Smooth muscle cell (in vitro differentiated cells): ENCODE measurements at regions not wholly inside any gene's neighbourhood (a gene's known extent, or its start where the extent isn't known, plus 50 kb on each side); places are given as distances from the start of the nearest gene placed in this dataset.

Experiments used
- DNase-seq: peaks from one replicate; lab custom pipeline; 2025; ENCODE audit not compliant: unreplicated experiment; lab: John Stamatoyannopoulos, UW
- H2AFZ ChIP-seq: fragments of 200-600 bp; sonication (generic); 2 replicates; pipeline ENCODE4 v1.6.0; 2016; ENCODE audit warnings: antibody characterized with exemption, low read depth, mild to moderate bottlenecking
- H3F3A ChIP-seq: fragments of 200-600 bp; sonication (generic); 2 replicates; pipeline ENCODE4 v1.6.0; 2017; ENCODE audit warnings: antibody characterized with exemption, low read depth
- H3K27ac ChIP-seq: fragments of 200-600 bp; sonication (generic); 2 replicates; pipeline ENCODE4 v1.5.1; 2016; ENCODE audit warnings: low read depth, mild to moderate bottlenecking
- H3K27me3 ChIP-seq: fragments of 200-600 bp; sonication (generic); 2 replicates; pipeline ENCODE4 v1.6.1; 2016; ENCODE audit warnings: low read depth, mild to moderate bottlenecking
- H3K36me3 ChIP-seq: fragments of 200-600 bp; sonication (generic); 2 replicates; pipeline ENCODE4 v1.5.1; 2016; ENCODE audit warnings: low read depth
- H3K4me1 ChIP-seq: fragments of 200-600 bp; sonication (generic); 2 replicates; pipeline ENCODE4 v1.5.1; 2016; ENCODE audit warnings: low read depth
- H3K4me2 ChIP-seq: fragments of 200-600 bp; sonication (generic); 2 replicates; pipeline ENCODE4 v1.6.0; 2016; ENCODE audit warnings: mild to moderate bottlenecking
- H3K4me3 ChIP-seq: fragments of 200-600 bp; sonication (generic); 2 replicates; pipeline ENCODE4 v1.5.1; 2016; ENCODE audit warnings: mild to moderate bottlenecking
- H3K79me2 ChIP-seq: fragments of 200-600 bp; sonication (generic); 2 replicates; pipeline ENCODE4 v1.6.0; 2016; ENCODE audit warnings: low read depth, mild to moderate bottlenecking
- H3K9ac ChIP-seq: fragments of 200-600 bp; sonication (generic); 2 replicates; pipeline ENCODE4 v1.6.0; 2016; ENCODE audit warnings: low read depth
- H3K9me3 ChIP-seq: fragments of 200-600 bp; sonication (generic); replicated peaks from 2 replicates; pipeline ENCODE4 v1.5.1; 2016; ENCODE audit warnings: low read depth
- H4K20me1 ChIP-seq: fragments of 200-600 bp; sonication (generic); 2 replicates; pipeline ENCODE4 v1.6.0; 2016; ENCODE audit warnings: low read depth
- WGBS: methylation state at CpG from one replicate; pipeline ENCODE4 v1.1.7; 2016; ENCODE audit warnings: low lambda C conversion rate; 5-methylcytosine and 5-hydroxymethylcytosine counted together
- TF ChIP-seq, protein P1 (sequence below): fragments of 200-600 bp; sonication (generic); IDR thresholded peaks from 2 replicates; pipeline ENCODE4 v1.5.1; 2017; ENCODE audit warnings: borderline replicate concordance, mild to moderate bottlenecking, antibody characterized with exemption; ENCODE audit not compliant: insufficient read depth, poor library complexity, severe bottlenecking

- TF ChIP-seq, protein P1, sequence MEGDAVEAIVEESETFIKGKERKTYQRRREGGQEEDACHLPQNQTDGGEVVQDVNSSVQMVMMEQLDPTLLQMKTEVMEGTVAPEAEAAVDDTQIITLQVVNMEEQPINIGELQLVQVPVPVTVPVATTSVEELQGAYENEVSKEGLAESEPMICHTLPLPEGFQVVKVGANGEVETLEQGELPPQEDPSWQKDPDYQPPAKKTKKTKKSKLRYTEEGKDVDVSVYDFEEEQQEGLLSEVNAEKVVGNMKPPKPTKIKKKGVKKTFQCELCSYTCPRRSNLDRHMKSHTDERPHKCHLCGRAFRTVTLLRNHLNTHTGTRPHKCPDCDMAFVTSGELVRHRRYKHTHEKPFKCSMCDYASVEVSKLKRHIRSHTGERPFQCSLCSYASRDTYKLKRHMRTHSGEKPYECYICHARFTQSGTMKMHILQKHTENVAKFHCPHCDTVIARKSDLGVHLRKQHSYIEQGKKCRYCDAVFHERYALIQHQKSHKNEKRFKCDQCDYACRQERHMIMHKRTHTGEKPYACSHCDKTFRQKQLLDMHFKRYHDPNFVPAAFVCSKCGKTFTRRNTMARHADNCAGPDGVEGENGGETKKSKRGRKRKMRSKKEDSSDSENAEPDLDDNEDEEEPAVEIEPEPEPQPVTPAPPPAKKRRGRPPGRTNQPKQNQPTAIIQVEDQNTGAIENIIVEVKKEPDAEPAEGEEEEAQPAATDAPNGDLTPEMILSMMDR = no peak
- no peaks in the 10 kb centered on the region for H3K27me3 ChIP-seq
- WGBS = 68% methylated on average over 3 of the region's 3 CpGs
- H3K4me2 ChIP-seq = no peak overlapping the region
- H3K9me3 ChIP-seq = no peaks in the 10 kb centered on the region
- no peaks in the 10 kb centered on the region for H4K20me1 ChIP-seq
- H3F3A ChIP-seq = no peaks in the 10 kb centered on the region
- H2AFZ ChIP-seq = no peak overlapping the region
- no peaks in the 10 kb centered on the region for H3K79me2 ChIP-seq
- no peak overlapping the region for H3K9ac ChIP-seq
- H3K4me1 ChIP-seq = peaks cover 8% of the 10 kb centered on the region
- DNase-seq = no peak
- no peak overlapping the region for H3K4me3 ChIP-seq
- H3K27ac ChIP-seq = no peak overlapping the region
- no peaks in the 10 kb centered on the region for H3K36me3 ChIP-seq
Observed at GRCh38 chr5:144093400-144093799, 77.1 kb downstream of the YIPF5 start.

- no peak for DNase-seq
- WGBS = 92% methylated on average over 2 of the region's 2 CpGs
- TF ChIP-seq, protein P1 = no peak
Observed at GRCh38 chr5:144093868-144094267, 76.6 kb downstream of the YIPF5 start.

DNA sequence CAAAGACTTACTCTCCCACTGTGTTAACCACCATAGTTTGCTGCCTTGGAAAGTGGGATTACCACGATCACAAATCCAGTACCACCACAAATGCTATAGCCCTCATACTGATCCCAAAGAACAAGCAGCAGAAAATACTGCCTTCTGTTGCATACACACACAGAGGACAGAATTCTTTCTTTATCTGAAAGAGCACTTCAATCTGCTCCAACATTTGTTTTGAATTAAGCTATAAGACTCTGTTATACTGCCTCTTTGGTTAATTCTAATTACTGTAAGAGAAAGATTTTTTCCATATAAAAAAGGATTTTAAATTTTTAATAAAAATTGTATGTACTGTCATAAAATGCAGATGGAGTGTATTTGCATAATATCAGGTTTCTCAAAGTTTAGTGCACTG is 69.8 kb downstream of the YIPF5 start:
- H3K27me3 ChIP-seq = no peaks in the 10 kb centered on the region
- DNase-seq = no peak
- no peak overlapping the region for H3K9ac ChIP-seq
- no peak overlapping the region for H2AFZ ChIP-seq
- no peak overlapping the region for H3K27ac ChIP-seq
- H3K4me3 ChIP-seq = no peak overlapping the region
- no peaks in the 10 kb centered on the region for H3F3A ChIP-seq
- WGBS = 75% methylated on average over 1 of the region's 1 CpG
- H4K20me1 ChIP-seq = no peaks in the 10 kb centered on the region
- H3K9me3 ChIP-seq = no peaks in the 10 kb centered on the region
- no peaks in the 10 kb centered on the region for H3K36me3 ChIP-seq
- no peaks in the 10 kb centered on the region for H3K4me1 ChIP-seq
- TF ChIP-seq, protein P1 = no peak
- no peak overlapping the region for H3K4me2 ChIP-seq
- no peaks in the 10 kb centered on the region for H3K79me2 ChIP-seq

More at GRCh38 chr5:144093868-144094267, 76.6 kb downstream of the YIPF5 start:
- H3K4me1 ChIP-seq = peaks cover 8% of the 10 kb centered on the region
- H3K9ac ChIP-seq = no peak overlapping the region
- H3K4me2 ChIP-seq = no peak overlapping the region
- H3K79me2 ChIP-seq = no peaks in the 10 kb centered on the region
- H3K27ac ChIP-seq = no peak overlapping the region
- H4K20me1 ChIP-seq = no peaks in the 10 kb centered on the region
- no peak overlapping the region for H3K4me3 ChIP-seq
- no peaks in the 10 kb centered on the region for H3K36me3 ChIP-seq
- H3F3A ChIP-seq = no peaks in the 10 kb centered on the region
- no peaks in the 10 kb centered on the region for H3K9me3 ChIP-seq
- no peaks in the 10 kb centered on the region for H3K27me3 ChIP-seq
- no peak overlapping the region for H2AFZ ChIP-seq

GRCh38 chr5:144101616-144102015 is 68.8 kb downstream of the YIPF5 start:
- 97% methylated on average over 1 of the region's 1 CpG for WGBS
- no peak overlapping the region for H3K4me2 ChIP-seq
- TF ChIP-seq, protein P1 = no peak

More at GRCh38 chr5:144101616-144102015, 68.8 kb downstream of the YIPF5 start:
- no peak overlapping the region for H3K4me3 ChIP-seq
- no peaks in the 10 kb centered on the region for H3K79me2 ChIP-seq
- H3K27me3 ChIP-seq = no peaks in the 10 kb centered on the region
- no peaks in the 10 kb centered on the region for H3K9me3 ChIP-seq
- no peak for DNase-seq
- H3K4me1 ChIP-seq = no peaks in the 10 kb centered on the region
- no peaks in the 10 kb centered on the region for H4K20me1 ChIP-seq
- no peak overlapping the region for H2AFZ ChIP-seq
- no peaks in the 10 kb centered on the region for H3F3A ChIP-seq
- H3K36me3 ChIP-seq = no peaks in the 10 kb centered on the region
- no peak overlapping the region for H3K9ac ChIP-seq
- H3K27ac ChIP-seq = no peak overlapping the region
